ENCODE measurements at regions not wholly inside any gene's neighbourhood (a gene's known extent, or its start where the extent isn't known, plus 50 kb on each side); places are given as distances from the start of the nearest gene placed in this dataset.

DNA sequence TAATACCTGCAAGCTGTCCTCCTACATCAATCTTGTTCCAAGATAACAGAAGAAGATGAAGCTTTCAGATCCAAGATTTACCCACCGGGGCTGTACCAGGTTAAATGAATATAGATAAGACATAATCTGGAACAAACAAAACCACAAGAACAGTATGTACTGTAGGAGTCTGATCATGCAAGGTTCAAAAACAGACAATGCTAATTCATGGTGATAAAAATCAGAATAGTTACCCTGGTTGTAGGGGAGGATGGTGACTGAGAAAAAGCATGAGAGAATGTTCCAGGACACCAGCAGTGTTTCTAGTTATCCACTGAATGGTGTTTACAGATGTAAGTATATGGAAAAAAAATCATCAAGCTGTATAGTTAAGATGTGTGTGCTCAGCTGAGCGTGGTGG, 211.6 kb upstream of the TBL1X start:
- Histone ChIP-seq H2AFZ (ENCODE audit: insufficient read depth, low read depth, low read length, poor library complexity, severe bottlenecking) (no peak overlapping the region), H3K27me3 (replicated peaks in 1 of 4; ENCODE audit: control extremely low read depth in 1 of 4, control insufficient read depth in 3 of 4, insufficient read depth in 4 of 4, low read length in 3 of 4) (no peaks in the 10 kb centered on the region), H3K9me3 (ENCODE audit: control extremely low read depth in 1 of 3, control insufficient read depth in 2 of 3, insufficient read depth in 1 of 3, low read length in 2 of 3) (no peaks in the 10 kb centered on the region), H3K36me3 (replicated peaks in 1 of 2; ENCODE audit: control extremely low read depth in 1 of 2, control insufficient read depth in 1 of 2, extremely low read depth in 1 of 2, insufficient read depth in 2 of 2, low read length in 1 of 2) (no peaks in the 10 kb centered on the region), H3K79me2 (ENCODE audit: control insufficient read depth, insufficient read depth, low read length) (no peaks in the 10 kb centered on the region), H3K9ac (ENCODE audit: low read length) (no peak overlapping the region), H3K27ac (ENCODE audit: low read length in 2 of 2) (no peak overlapping the region), H3K4me3 (ENCODE audit: control extremely low read depth in 1 of 5, extremely low read depth in 1 of 5, insufficient read depth in 1 of 5, low read depth in 2 of 5, low read length in 4 of 5) (no peak overlapping the region), H3K4me1 (ENCODE audit: control insufficient read depth in 2 of 2, insufficient read depth in 2 of 2, low read length in 2 of 2) (peaks cover 0 to 6% of the 10 kb centered on the region in 2 donors), H3K4me2 (replicated peaks; ENCODE audit: low read depth, low read length, poor library complexity, severe bottlenecking) (no peak overlapping the region), H4K20me1 (ENCODE audit: control insufficient read depth, insufficient read depth, low read length, poor library complexity, severe bottlenecking) (no peaks in the 10 kb centered on the region)
- 71% methylated on average over 1 of the region's 2 CpGs for WGBS (ENCODE audit: insufficient coverage)
- ATAC-seq (ENCODE audit: low read depth) = no peak
- no peaks in the 10 kb centered on the region for H3K9me3 Mint-ChIP-seq (ENCODE audit: insufficient read depth)
- ChIA-PET CTCF (no interaction called here), POLR2A (no interaction called here)
- peaks cover 4% of the 10 kb centered on the region for H3K4me1 Mint-ChIP-seq
- intact Hi-C loops (cut with micrococcal nuclease) = no loop called here
- no peak for TF ChIP-seq EZH2 (IDR thresholded peaks at IDR 0.05; ENCODE audit: borderline replicate concordance, insufficient read depth, low read depth, low read length, poor library complexity, severe bottlenecking)
- TF ChIP-seq, protein P1, sequence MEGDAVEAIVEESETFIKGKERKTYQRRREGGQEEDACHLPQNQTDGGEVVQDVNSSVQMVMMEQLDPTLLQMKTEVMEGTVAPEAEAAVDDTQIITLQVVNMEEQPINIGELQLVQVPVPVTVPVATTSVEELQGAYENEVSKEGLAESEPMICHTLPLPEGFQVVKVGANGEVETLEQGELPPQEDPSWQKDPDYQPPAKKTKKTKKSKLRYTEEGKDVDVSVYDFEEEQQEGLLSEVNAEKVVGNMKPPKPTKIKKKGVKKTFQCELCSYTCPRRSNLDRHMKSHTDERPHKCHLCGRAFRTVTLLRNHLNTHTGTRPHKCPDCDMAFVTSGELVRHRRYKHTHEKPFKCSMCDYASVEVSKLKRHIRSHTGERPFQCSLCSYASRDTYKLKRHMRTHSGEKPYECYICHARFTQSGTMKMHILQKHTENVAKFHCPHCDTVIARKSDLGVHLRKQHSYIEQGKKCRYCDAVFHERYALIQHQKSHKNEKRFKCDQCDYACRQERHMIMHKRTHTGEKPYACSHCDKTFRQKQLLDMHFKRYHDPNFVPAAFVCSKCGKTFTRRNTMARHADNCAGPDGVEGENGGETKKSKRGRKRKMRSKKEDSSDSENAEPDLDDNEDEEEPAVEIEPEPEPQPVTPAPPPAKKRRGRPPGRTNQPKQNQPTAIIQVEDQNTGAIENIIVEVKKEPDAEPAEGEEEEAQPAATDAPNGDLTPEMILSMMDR (IDR thresholded peaks at IDR 0.05) = no peak
- H3K27ac Mint-ChIP-seq = no peak overlapping the region
- H3K27me3 Mint-ChIP-seq = no peaks in the 10 kb centered on the region
- no peak for DNase-seq
- no peak overlapping the region for H3K4me3 Mint-ChIP-seq

GRCh38 chrX:9257718-9258420, 207.0 kb upstream of the TBL1X start:
- Mint-ChIP-seq H3K4me3 (no peak overlapping the region), H3K9me3 (ENCODE audit: insufficient read depth) (peaks cover 4% of the 10 kb centered on the region), H3K27me3 (no peaks in the 10 kb centered on the region), H3K4me1 (peaks cover 4% of the 10 kb centered on the region), H3K27ac (no peak overlapping the region)
- POLR2A ChIA-PET = interaction anchor here (0.7 kb wide), 1 partner anchor 92 kb away, joined by 3 read pairs; no protein-coding TSS in a partner anchor
- H3K36me3 ChIP-seq (replicated peaks in 1 of 2; ENCODE audit: control extremely low read depth in 1 of 2, control insufficient read depth in 1 of 2, extremely low read depth in 1 of 2, insufficient read depth in 2 of 2, low read length in 1 of 2) = no peaks in the 10 kb centered on the region
- H3K9ac ChIP-seq (ENCODE audit: low read length) = no peak overlapping the region
- no peaks in the 10 kb centered on the region for H3K27me3 ChIP-seq (replicated peaks in 1 of 4; ENCODE audit: control extremely low read depth in 1 of 4, control insufficient read depth in 3 of 4, insufficient read depth in 4 of 4, low read length in 3 of 4)
- CTCF ChIA-PET = no interaction called here
- H3K4me2 ChIP-seq (replicated peaks; ENCODE audit: low read depth, low read length, poor library complexity, severe bottlenecking) = no peak overlapping the region
- H3K4me3 ChIP-seq (ENCODE audit: control extremely low read depth in 1 of 5, extremely low read depth in 1 of 5, insufficient read depth in 1 of 5, low read depth in 2 of 5, low read length in 4 of 5) = no peak overlapping the region
- intact Hi-C loops (cut with micrococcal nuclease) = no loop called here
- H3K79me2 ChIP-seq (ENCODE audit: control insufficient read depth, insufficient read depth, low read length) = no peaks in the 10 kb centered on the region
- H4K20me1 ChIP-seq (ENCODE audit: control insufficient read depth, insufficient read depth, low read length, poor library complexity, severe bottlenecking) = no peaks in the 10 kb centered on the region
- no peak overlapping the region for H3K27ac ChIP-seq (ENCODE audit: low read length in 2 of 2)
- H3K9me3 ChIP-seq (ENCODE audit: control extremely low read depth in 1 of 3, control insufficient read depth in 2 of 3, insufficient read depth in 1 of 3, low read length in 2 of 3) = no peaks in the 10 kb centered on the region
- ATAC-seq (ENCODE audit: low read depth) (no peak), DNase-seq (no peak)
- TF ChIP-seq, protein P1 (IDR thresholded peaks at IDR 0.05) = no peak
- no peak for TF ChIP-seq EZH2 (IDR thresholded peaks at IDR 0.05; ENCODE audit: borderline replicate concordance, insufficient read depth, low read depth, low read length, poor library complexity, severe bottlenecking)
- no peak overlapping the region for H2AFZ ChIP-seq (ENCODE audit: insufficient read depth, low read depth, low read length, poor library complexity, severe bottlenecking)
- H3K4me1 ChIP-seq (ENCODE audit: control insufficient read depth in 2 of 2, insufficient read depth in 2 of 2, low read length in 2 of 2) = no peaks in the 10 kb centered on the region
- 87% methylated on average over 2 of the region's 6 CpGs for WGBS (ENCODE audit: insufficient coverage)

Measured in B cell (primary cell).